Heart right ventricle (tissue), 16 donors: ENCODE measurements at regions not wholly inside any gene's neighbourhood (a gene's known extent, or its start where the extent isn't known, plus 50 kb on each side); places are given as distances from the start of the nearest gene placed in this dataset.
A peak's percentile ranks its signal among the peaks of the same experiment; 100 is the strongest.

Experiments used
- ATAC-seq, 8 donors: fragments of 200-7000 bp; cut with Tn5 transposase; one replicate each; pipeline ENCODE4 v1.9.1; 2020; ENCODE audit warnings: mild to moderate bottlenecking in 8 of 8, moderate library complexity in 8 of 8, moderate number of reproducible peaks in 1 of 8
- DNase-seq, 2 donors: peaks; one replicate each; pipeline ENCODE4 v3.0.0-alpha.2; 2020
- H3K27ac ChIP-seq, 10 donors: fragments of 200-600 bp; sonication (generic) in 2 of 10; one replicate each; pipeline versions ENCODE4 v1.5.0 to v1.8.0; 2020 to 2022; ENCODE audit warnings: mild to moderate bottlenecking in 3 of 10
- H3K27me3 ChIP-seq, 7 donors: fragments of 200-600 bp; one replicate each; pipeline ENCODE4 v1.8.0; 2021 to 2022; ENCODE audit warnings: mild to moderate bottlenecking in 2 of 7
- H3K36me3 ChIP-seq, 9 donors: fragments of 200-600 bp; sonication (generic) in 1 of 9; one replicate each; pipeline versions ENCODE4 v1.5.0 to v1.8.0; 2020 to 2022; ENCODE audit warnings: mild to moderate bottlenecking in 2 of 9
- H3K4me1 ChIP-seq, 9 donors: fragments of 200-600 bp; sonication (generic) in 1 of 9; one replicate each; pipeline versions ENCODE4 v1.5.0 to v1.8.0; 2020 to 2022; ENCODE audit warnings: mild to moderate bottlenecking in 4 of 9
- H3K4me3 ChIP-seq, 10 donors: fragments of 200-600 bp; sonication (generic) in 2 of 10; one replicate each; pipeline versions ENCODE4 v1.5.0 to v1.8.0; 2020 to 2022; ENCODE audit warnings: mild to moderate bottlenecking in 7 of 10, moderate library complexity in 2 of 10
- H3K9me3 ChIP-seq, 11 donors: fragments of 200-600 bp in 10 of 11; sonication (generic) in 2 of 11; one replicate each; pipeline versions ENCODE4 v1.5.0 to v1.8.0; 2013 to 2022; ENCODE audit warnings: mild to moderate bottlenecking in 2 of 11, control low read depth in 1 of 11, moderate library complexity in 1 of 11
- WGBS, 2 donors: extraction: QIAGEN DNeasy Blood & Tissue Kit; methylation state at CpG; one replicate each; pipeline ENCODE4 v1.1.7; 2013; ENCODE audit warnings: inconsistent platforms in 1 of 2; 5-methylcytosine and 5-hydroxymethylcytosine counted together
- intact Hi-C, 10 donors: fragments of 100-400 bp; cut with DNase I; formaldehyde crosslinking; loops; one replicate each; pipeline versions ENCODE4 v1.11.1 to v1.14.2; 2022
- TF ChIP-seq, protein P1 (sequence below), 9 donors: fragments of 200-600 bp; sonication (generic) in 2 of 9; IDR thresholded peaks; one replicate each; pipeline versions ENCODE4 v1.5.0 to v1.8.0; 2021 to 2022; ENCODE audit warnings: antibody characterized with exemption in 9 of 9, mild to moderate bottlenecking in 5 of 9, moderate library complexity in 1 of 9
- donor health status: Arrhythmogenic right ventricular cardiomyopathy.
- donor health status: ischemic (EF 13 %, LVEDD 7.1; RV severe dilation, severe dysfunction).
- donor health status: healthy with polysubstance abuse.
- donor health status: DM: no; HTN: yes; CAD: no.
- donor health status: DM: no; HTN: no; CAD: no.
- donor health status: ischemic (EF 25% LVEDD 6.9; RV normal size, moderate dysfunction).
- donor health status: ischemic (EF 25% LVEDD 5.7; RV mildly dilated, moderate dysfunction).
- donor health status: healthy.
- donor health status: DM: yes; HTN: yes; CAD: no.
- donor health status: Ischemic cardiomyopathy.
- donor health status: ischemic (EF 35%, LVEDD 5.7; RV mildly dilated, moderate dysfunction).
- donor health status: nonischemic (EF 11% LVEDD 7.7; RV severe dilation, severe dysfunction).
- donor health status: DM: yes; HTN: yes; CAD: no.
- donor health status: PGD.
- donor health status: ischemic (EF 29% LVEDD 5.4; RV normal size, mild dysfunction).
- donor health status: nonischemic (EF 23%, LVEDD 6.1; RV moderate dilation, normal function).

- peaks cover 0 to 13% (median 0%) of the 10 kb centered on the region in 9 donors for H3K4me1 ChIP-seq
- H3K27me3 ChIP-seq, result no peaks in the 10 kb centered on the region
- DNase-seq (no peak), ATAC-seq (no peak)
- no peak overlapping the region for H3K4me3 ChIP-seq
- no peaks in the 10 kb centered on the region for H3K36me3 ChIP-seq
- no peak overlapping the region for H3K27ac ChIP-seq
- TF ChIP-seq, protein P1, sequence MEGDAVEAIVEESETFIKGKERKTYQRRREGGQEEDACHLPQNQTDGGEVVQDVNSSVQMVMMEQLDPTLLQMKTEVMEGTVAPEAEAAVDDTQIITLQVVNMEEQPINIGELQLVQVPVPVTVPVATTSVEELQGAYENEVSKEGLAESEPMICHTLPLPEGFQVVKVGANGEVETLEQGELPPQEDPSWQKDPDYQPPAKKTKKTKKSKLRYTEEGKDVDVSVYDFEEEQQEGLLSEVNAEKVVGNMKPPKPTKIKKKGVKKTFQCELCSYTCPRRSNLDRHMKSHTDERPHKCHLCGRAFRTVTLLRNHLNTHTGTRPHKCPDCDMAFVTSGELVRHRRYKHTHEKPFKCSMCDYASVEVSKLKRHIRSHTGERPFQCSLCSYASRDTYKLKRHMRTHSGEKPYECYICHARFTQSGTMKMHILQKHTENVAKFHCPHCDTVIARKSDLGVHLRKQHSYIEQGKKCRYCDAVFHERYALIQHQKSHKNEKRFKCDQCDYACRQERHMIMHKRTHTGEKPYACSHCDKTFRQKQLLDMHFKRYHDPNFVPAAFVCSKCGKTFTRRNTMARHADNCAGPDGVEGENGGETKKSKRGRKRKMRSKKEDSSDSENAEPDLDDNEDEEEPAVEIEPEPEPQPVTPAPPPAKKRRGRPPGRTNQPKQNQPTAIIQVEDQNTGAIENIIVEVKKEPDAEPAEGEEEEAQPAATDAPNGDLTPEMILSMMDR (IDR thresholded peaks at IDR 0.05), result no peak
- 86% methylated on average over 10 of the region's 10 CpGs for WGBS, 2 donors
- H3K9me3 ChIP-seq, result no peaks in the 10 kb centered on the region
- intact Hi-C loops, result no loop called here
Observed at GRCh38 chr5:173719731-173720082, 103.3 kb upstream of the BOD1 start.

DNA sequence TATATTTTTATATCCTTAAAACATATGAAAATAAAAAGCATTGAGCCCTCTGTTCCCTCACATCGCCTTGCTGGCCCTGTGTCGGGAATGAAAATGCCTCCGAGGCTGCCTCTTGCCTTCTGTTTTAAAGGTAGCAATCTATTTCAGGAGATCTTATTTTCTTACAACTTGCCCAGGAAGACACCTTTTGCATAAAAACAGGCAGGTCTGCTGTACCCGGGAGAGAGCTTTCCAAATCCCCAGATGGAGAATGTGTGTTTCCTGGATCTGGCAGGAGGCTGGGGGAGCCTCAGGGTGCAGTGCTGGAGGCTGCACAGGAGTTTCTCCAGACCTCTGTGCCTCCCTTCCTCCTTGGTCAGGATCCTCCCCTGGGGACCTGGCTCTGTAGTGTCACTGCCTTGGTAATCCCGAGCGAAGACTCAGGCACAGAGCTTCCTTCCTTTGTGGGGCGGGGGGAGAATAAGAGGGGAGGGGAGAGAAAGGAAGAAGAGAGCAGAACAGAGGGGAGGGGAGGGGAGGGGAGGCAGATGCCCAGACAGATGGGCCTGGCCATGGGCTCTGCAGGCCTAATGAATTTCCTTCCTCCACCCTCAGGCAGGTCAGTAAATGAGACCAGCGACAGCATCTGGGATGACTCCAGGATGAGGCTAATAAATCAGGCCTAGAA, 104.0 kb upstream of the BOD1 start:
- Histone ChIP-seq H3K27me3 (no peaks in the 10 kb centered on the region), H3K4me3 (no peak overlapping the region), H3K36me3 (no peaks in the 10 kb centered on the region), H3K4me1 (peaks cover 0 to 6% (median 0%) of the 10 kb centered on the region in 9 donors), H3K27ac (no peak overlapping the region), H3K9me3 (no peaks in the 10 kb centered on the region)
- intact Hi-C loops, result no loop called here
- TF ChIP-seq, protein P1 (IDR thresholded peaks at IDR 0.05), result no peak
- 80 to 81% methylated on average over 8 of the region's 8 CpGs for WGBS, 2 donors
- ATAC-seq (no peak), DNase-seq (no peak)

DNA sequence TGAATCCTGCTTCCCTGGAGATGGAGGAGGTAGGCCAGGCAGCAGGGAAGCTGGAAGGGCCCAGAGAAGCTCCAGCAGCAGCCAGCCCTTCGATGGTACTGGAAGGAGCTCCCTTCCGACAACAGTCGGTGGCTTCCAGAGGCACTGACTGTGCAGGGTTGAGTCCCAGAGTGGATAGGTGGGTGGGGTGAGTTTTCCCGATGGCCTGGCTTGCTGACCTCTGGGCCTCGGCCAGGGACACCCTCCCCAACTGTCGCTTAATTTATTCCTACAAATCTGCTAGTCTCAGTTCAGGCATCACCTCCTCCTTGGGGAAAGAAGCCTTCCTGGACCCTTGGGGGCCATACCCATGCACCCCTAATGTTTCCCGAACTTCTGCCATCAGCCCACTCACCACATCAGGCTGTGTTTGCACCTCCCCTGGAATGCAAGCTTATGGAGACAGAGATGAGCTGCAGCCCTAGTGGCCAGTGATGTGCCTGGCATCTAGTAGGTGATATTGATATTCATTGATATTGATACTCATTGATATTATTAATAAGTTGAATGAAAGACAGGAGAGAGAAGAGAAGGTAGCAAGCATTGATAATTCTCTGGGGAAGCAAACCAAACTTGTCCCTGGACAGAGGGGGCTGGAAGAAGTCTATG, 104.6 kb upstream of the BOD1 start:
- H3K27me3 ChIP-seq, result no peaks in the 10 kb centered on the region
- peaks cover 0 to 5% (median 0%) of the 10 kb centered on the region in 11 donors for H3K9me3 ChIP-seq
- TF ChIP-seq, protein P1 (IDR thresholded peaks at IDR 0.05), result no peak
- no peak overlapping the region for H3K27ac ChIP-seq
- intact Hi-C loops, result no loop called here
- H3K36me3 ChIP-seq, result no peaks in the 10 kb centered on the region
- DNase-seq (no peak), ATAC-seq (peak in 1 of 8 donors; percentile 25)
- peaks cover 0 to 6% (median 0%) of the 10 kb centered on the region in 9 donors for H3K4me1 ChIP-seq
- WGBS, 2 donors, result 69 to 78% methylated on average over 7 of the region's 7 CpGs
- H3K4me3 ChIP-seq, result no peak overlapping the region

DNA sequence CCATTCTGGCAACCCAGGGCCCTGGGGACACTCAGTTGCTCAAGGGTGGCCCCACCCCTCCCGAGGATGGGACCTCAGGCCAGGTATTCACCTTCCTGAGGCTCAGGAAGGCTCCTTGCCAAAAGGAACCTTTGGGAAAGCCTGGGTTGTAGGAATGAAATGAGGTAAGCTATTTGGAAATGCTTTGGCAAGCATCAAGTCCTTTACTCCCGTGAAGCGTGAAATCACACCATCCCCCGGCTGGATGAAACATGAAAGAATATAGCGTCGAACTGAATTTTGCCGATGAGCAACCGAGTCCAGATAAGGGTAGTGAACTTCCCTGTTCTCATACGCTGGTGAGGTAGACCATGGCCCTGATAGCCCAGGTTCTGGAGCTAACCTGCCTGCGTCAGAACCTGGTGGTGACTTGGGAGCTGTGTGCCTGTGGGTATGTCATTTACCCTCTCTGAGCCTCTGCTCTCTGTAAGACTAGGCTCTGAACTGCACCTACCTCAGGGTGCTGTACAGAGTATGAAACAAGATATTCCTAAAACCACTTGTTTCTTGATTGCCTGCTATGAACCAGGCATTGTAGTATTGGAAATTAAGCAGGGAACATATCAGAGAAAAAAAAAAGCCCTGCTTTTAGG, 105.3 kb upstream of the BOD1 start:
- H3K9me3 ChIP-seq, result peaks cover 0 to 8% (median 0%) of the 10 kb centered on the region in 11 donors
- ATAC-seq (no peak), DNase-seq (no peak)
- no peaks in the 10 kb centered on the region for H3K36me3 ChIP-seq
- intact Hi-C loops, result no loop called here
- H3K27me3 ChIP-seq, result no peaks in the 10 kb centered on the region
- H3K27ac ChIP-seq, result no peak overlapping the region
- H3K4me1 ChIP-seq, result peaks cover 0 to 6% (median 0%) of the 10 kb centered on the region in 9 donors
- TF ChIP-seq, protein P1 (IDR thresholded peaks at IDR 0.05), result no peak
- H3K4me3 ChIP-seq, result no peak overlapping the region
- 77 to 86% methylated on average over 10 of the region's 10 CpGs for WGBS, 2 donors
